Cardiac muscle cell (in vitro differentiated cells and primary cell): ENCODE measurements at regions not wholly inside any gene's neighbourhood (a gene's known extent, or its start where the extent isn't known, plus 50 kb on each side); places are given as distances from the start of the nearest gene placed in this dataset.

Experiments
- DNase-seq, 2 donors: peaks; one replicate each; pipeline versions ENCODE4 v3.0.0 to v3.0.0-alpha.2; 2010 to 2017; ENCODE audit warnings: low read depth in 1 of 2, low spot score in 1 of 2
- H3K27ac ChIP-seq: fragments of 200-600 bp; sonication (generic); 2 replicates; pipeline ENCODE4 v1.5.1; 2016
- H3K27me3 ChIP-seq: fragments of 200-600 bp; sonication (generic); 2 replicates; pipeline ENCODE4 v1.6.0; 2016; ENCODE audit warnings: control low read depth
- H3K36me3 ChIP-seq: fragments of 200-600 bp; sonication (generic); 2 replicates; pipeline ENCODE4 v1.5.1; 2016; ENCODE audit warnings: control low read depth
- H3K4me1 ChIP-seq: fragments of 200-600 bp; sonication (generic); 2 replicates; pipeline ENCODE4 v1.8.1; 2017; ENCODE audit warnings: low read depth, mild to moderate bottlenecking, mixed run types
- H3K4me3 ChIP-seq: fragments of 200-600 bp; sonication (generic); 2 replicates; pipeline ENCODE4 v1.5.1; 2016; ENCODE audit warnings: mild to moderate bottlenecking
- H3K9me3 ChIP-seq: fragments of 200-600 bp; sonication (generic); 2 replicates; pipeline ENCODE4 v1.5.1; 2017; ENCODE audit warnings: low read depth, mild to moderate bottlenecking, control low read depth
- CTCF ChIP-seq: IDR thresholded peaks from 2 replicates; pipeline ENCODE4 v1.5.1; 2012; ENCODE audit warnings: low read depth, mild to moderate bottlenecking, low read length

DNA sequence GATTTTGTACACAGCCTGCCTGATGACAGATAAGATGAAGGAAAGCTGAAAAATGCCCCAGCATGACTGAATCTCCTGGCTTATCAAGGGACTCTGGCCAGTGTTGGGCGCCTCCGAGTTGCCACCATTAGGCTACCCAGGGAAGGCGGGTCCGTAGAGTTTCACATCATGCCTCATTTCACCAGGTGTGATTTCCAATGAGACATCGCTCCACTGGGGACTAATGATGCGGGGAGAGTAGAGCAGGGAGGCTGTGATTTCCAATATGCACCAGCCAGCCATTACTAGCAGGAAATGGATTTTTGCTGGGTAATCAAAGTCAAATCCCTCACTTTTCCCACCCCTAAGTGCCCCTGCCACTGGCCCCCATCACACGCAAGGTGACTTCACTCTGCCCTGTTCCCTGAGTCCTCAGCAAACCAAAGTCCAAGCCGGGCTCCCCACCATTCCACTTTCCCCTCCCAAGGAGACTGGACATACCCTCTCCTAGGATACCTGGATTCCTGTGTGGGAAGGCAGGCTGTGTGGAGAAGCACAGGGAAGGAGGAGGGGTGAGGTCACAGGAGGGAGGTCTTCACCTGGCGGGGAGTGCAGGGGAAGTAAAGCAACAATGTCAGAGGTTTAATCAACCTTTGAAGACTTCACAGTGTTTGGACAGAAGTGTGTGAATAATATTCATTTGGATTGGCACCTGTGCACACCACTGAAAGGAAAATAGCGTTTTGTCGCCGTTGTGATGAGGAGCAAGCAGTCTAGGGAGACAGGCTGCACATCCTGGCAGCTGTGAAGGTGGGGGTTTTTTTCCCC lies 613.3 kb upstream of the CADM1 start:
- H3K4me1 ChIP-seq, result no peaks in the 10 kb centered on the region
- TF ChIP-seq CTCF, result no peak
- no peak for DNase-seq
- no peak overlapping the region for H3K27ac ChIP-seq
- no peak overlapping the region for H3K4me3 ChIP-seq
- no peaks in the 10 kb centered on the region for H3K27me3 ChIP-seq
- no peaks in the 10 kb centered on the region for H3K36me3 ChIP-seq
- H3K9me3 ChIP-seq, result no peaks in the 10 kb centered on the region

DNA sequence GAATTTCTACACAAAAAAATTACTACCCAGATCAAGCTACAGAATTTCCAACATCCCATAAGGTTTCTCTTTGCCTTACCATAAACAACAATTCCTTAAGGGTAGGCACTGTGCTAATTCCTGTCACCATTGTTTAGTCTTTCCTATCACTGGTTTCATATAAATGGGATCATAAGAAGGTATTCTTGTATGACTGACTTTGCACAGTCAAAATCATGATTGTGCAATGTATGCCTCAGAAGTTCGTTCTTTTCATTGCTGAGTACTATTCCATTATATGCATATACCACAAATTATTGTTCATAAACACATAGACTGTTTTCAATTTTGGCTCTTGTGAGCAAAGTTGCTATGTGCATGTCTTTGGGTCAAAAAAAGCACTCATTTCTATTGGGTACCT lies 611.6 kb upstream of the CADM1 start:
- Histone ChIP-seq H3K4me3 (no peak overlapping the region), H3K27ac (no peak overlapping the region), H3K36me3 (no peaks in the 10 kb centered on the region), H3K4me1 (no peaks in the 10 kb centered on the region), H3K27me3 (no peaks in the 10 kb centered on the region), H3K9me3 (no peaks in the 10 kb centered on the region)
- no peak for TF ChIP-seq CTCF
- DNase-seq, result no peak

- Histone ChIP-seq H3K27me3 (no peaks in the 10 kb centered on the region), H3K4me3 (no peak overlapping the region), H3K4me1 (no peaks in the 10 kb centered on the region), H3K9me3 (no peaks in the 10 kb centered on the region), H3K36me3 (no peaks in the 10 kb centered on the region), H3K27ac (no peak overlapping the region)
- no peak for TF ChIP-seq CTCF
- DNase-seq, result no peak
These were observed 610.0 kb upstream of the CADM1 start for GRCh38 chr11:116114198-116114651.

- TF ChIP-seq CTCF, result no peak
- no peak overlapping the region for H3K4me3 ChIP-seq
- H3K27me3 ChIP-seq, result no peaks in the 10 kb centered on the region
- H3K36me3 ChIP-seq, result no peaks in the 10 kb centered on the region
- no peaks in the 10 kb centered on the region for H3K9me3 ChIP-seq
- no peak overlapping the region for H3K27ac ChIP-seq
- no peak for DNase-seq
- H3K4me1 ChIP-seq, result no peaks in the 10 kb centered on the region
These were observed 608.1 kb upstream of the CADM1 start for GRCh38 chr11:116112087-116112935.

DNA sequence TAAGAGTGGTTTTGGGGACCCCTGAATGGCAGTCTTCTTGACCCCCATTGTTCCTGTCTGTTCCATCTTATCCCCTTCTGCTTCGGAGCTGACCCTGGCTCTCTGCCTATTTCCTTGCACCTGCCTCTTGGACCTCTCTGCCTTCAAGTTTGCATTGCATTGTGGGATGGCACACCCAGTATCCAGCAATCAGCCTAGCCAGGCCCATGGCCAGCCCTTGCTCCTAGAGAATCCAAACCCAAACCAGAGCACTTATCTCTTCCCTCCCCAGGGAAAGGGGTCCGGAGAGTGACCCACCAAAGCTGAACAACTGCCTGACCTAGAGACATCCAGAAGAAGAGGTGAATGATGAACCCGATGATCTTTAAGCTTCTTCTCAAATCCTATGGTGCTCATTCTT lies 607.3 kb upstream of the CADM1 start:
- no peaks in the 10 kb centered on the region for H3K36me3 ChIP-seq
- no peak overlapping the region for H3K4me3 ChIP-seq
- no peaks in the 10 kb centered on the region for H3K4me1 ChIP-seq
- DNase-seq, result no peak
- no peaks in the 10 kb centered on the region for H3K9me3 ChIP-seq
- no peak overlapping the region for H3K27ac ChIP-seq
- H3K27me3 ChIP-seq, result no peaks in the 10 kb centered on the region
- no peak for TF ChIP-seq CTCF
